ENCODE measurements at regions not wholly inside any gene's neighbourhood (a gene's known extent, or its start where the extent isn't known, plus 50 kb on each side); places are given as distances from the start of the nearest gene placed in this dataset.

DNA sequence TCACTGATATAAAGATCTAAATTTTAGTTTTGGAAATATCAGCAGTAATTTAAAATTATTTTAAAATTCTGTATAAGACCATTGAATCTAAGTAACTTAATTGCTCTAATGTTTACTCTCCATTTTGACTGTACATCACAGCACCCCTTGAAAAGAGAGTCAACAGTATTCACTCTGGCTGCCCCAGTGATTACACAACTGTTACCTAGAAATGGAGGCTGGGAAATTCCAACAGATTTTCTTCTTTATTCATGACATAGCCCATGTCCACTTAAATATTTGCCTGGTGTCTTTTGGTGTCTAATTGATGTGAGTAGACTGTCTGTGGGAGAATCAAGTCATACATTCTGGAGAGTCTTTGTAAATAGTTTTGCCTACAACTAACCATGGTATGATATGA lies 301.8 kb upstream of the CDH6 start:
- Histone ChIP-seq H3K4ac (ENCODE audit: low read depth in 1 of 2, low read length in 2 of 2) (no peak overlapping the region), H3K9ac (ENCODE audit: low read length) (no peak overlapping the region), H3K9me3 (ENCODE audit: control insufficient read depth, low read length) (no peaks in the 10 kb centered on the region), H3K4me1 (ENCODE audit: control insufficient read depth, insufficient read depth, low read depth, low read length) (no peaks in the 10 kb centered on the region), H2AFZ (ENCODE audit: low read depth, low read length) (no peak overlapping the region), H3K23ac (ENCODE audit: low read length in 2 of 2) (no peak overlapping the region), H2BK12ac (ENCODE audit: low read length in 2 of 2) (no peak overlapping the region), H3K27ac (ENCODE audit: low read length, poor library complexity, severe bottlenecking) (no peak overlapping the region), H3K4me2 (ENCODE audit: low read length, poor library complexity, severe bottlenecking) (no peak overlapping the region), H3K18ac (ENCODE audit: low read depth in 1 of 2, low read length in 2 of 2) (no peak overlapping the region), H2BK5ac (ENCODE audit: low read depth, low read length, poor library complexity, severe bottlenecking) (no peak overlapping the region), H4K91ac (ENCODE audit: low read length) (no peak overlapping the region), H2BK120ac (ENCODE audit: low read depth, low read length) (no peak overlapping the region), H2AK5ac (ENCODE audit: low read length, severe bottlenecking) (no peak overlapping the region), H3K14ac (ENCODE audit: low read length in 2 of 2) (no peak overlapping the region), H4K8ac (ENCODE audit: low read length) (no peak overlapping the region), H3K36me3 (ENCODE audit: control insufficient read depth in 1 of 2, insufficient read depth in 2 of 2, low read depth in 1 of 2, low read length in 2 of 2) (no peaks in the 10 kb centered on the region), H2BK15ac (ENCODE audit: low read depth, poor library complexity, severe bottlenecking) (no peak overlapping the region), H3K27me3 (ENCODE audit: control insufficient read depth in 1 of 2, insufficient read depth in 1 of 2, low read length in 2 of 2) (no peaks in the 10 kb centered on the region), H3K4me3 (ENCODE audit: insufficient read depth in 1 of 2, low read depth in 1 of 2, low read length in 2 of 2) (no peak overlapping the region), H3K79me1 (replicated peaks; ENCODE audit: low read length, poor library complexity, severe bottlenecking) (no peaks in the 10 kb centered on the region)
- DNase-seq = no peak

DNA sequence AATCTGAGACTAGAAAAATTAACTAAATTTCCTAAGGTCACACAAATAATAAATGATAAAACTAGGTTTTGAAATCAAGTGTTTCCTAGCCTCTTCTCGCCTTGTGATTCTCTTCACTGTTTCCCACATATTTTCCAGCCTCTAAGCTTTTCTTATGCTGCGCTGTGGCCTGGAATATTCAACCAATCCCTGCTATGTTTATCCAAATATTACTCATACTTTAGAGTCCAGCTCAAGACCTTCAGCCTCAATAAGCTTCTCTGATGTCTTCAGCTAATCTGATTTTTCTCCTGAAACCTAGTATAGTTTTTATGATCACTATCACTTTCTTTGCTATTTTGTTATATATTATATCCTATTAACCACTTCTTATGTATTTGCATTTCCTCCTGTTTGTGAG lies 303.1 kb upstream of the CDH6 start:
- WGBS = 28% methylated on average over 2 of the region's 2 CpGs
- Histone ChIP-seq H3K14ac (ENCODE audit: low read length in 2 of 2) (no peak overlapping the region), H3K9ac (ENCODE audit: low read length) (no peak overlapping the region), H3K27me3 (ENCODE audit: control insufficient read depth in 1 of 2, insufficient read depth in 1 of 2, low read length in 2 of 2) (no peaks in the 10 kb centered on the region), H2BK5ac (ENCODE audit: low read depth, low read length, poor library complexity, severe bottlenecking) (no peak overlapping the region), H3K9me3 (ENCODE audit: control insufficient read depth, low read length) (no peaks in the 10 kb centered on the region), H4K91ac (ENCODE audit: low read length) (no peak overlapping the region), H3K4me1 (ENCODE audit: control insufficient read depth, insufficient read depth, low read depth, low read length) (no peaks in the 10 kb centered on the region), H3K4me3 (ENCODE audit: insufficient read depth in 1 of 2, low read depth in 1 of 2, low read length in 2 of 2) (no peak overlapping the region), H2BK15ac (ENCODE audit: low read depth, poor library complexity, severe bottlenecking) (no peak overlapping the region), H2AK5ac (ENCODE audit: low read length, severe bottlenecking) (no peak overlapping the region), H4K8ac (ENCODE audit: low read length) (no peak overlapping the region), H3K79me1 (replicated peaks; ENCODE audit: low read length, poor library complexity, severe bottlenecking) (no peaks in the 10 kb centered on the region), H3K18ac (ENCODE audit: low read depth in 1 of 2, low read length in 2 of 2) (no peak overlapping the region), H3K4me2 (ENCODE audit: low read length, poor library complexity, severe bottlenecking) (no peak overlapping the region), H3K23ac (ENCODE audit: low read length in 2 of 2) (no peak overlapping the region), H3K27ac (ENCODE audit: low read length, poor library complexity, severe bottlenecking) (no peak overlapping the region), H2BK12ac (ENCODE audit: low read length in 2 of 2) (no peak overlapping the region), H3K4ac (ENCODE audit: low read depth in 1 of 2, low read length in 2 of 2) (no peak overlapping the region), H3K36me3 (ENCODE audit: control insufficient read depth in 1 of 2, insufficient read depth in 2 of 2, low read depth in 1 of 2, low read length in 2 of 2) (no peaks in the 10 kb centered on the region), H2BK120ac (ENCODE audit: low read depth, low read length) (no peak overlapping the region), H2AFZ (ENCODE audit: low read depth, low read length) (no peak overlapping the region)
- DNase-seq = no peak

DNA sequence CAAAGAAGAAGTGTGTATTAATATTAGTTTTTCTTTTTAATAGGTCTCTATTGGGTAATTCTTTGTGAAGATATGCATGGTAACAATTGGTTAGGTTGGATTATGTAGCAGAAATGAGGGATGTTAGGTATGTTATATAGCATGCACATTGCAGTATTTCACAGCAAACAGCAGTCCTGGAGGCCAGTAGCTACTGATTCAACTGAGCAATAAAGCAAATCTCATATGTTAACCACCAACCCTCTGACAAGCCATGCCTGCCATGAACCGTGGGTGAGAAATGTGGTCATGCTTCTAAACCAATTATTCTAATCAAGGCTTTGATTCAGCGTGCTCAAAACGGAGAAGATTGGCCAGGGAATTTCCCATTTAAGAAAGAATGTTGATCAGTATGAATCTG lies 313.0 kb upstream of the CDH6 start:
- Histone ChIP-seq H3K9me3 (ENCODE audit: control insufficient read depth, low read length) (no peaks in the 10 kb centered on the region), H2BK120ac (ENCODE audit: low read depth, low read length) (no peak overlapping the region), H3K23ac (ENCODE audit: low read length in 2 of 2) (no peak overlapping the region), H3K27me3 (ENCODE audit: control insufficient read depth in 1 of 2, insufficient read depth in 1 of 2, low read length in 2 of 2) (no peaks in the 10 kb centered on the region), H3K27ac (ENCODE audit: low read length, poor library complexity, severe bottlenecking) (no peak overlapping the region), H3K9ac (ENCODE audit: low read length) (no peak overlapping the region), H2AK5ac (ENCODE audit: low read length, severe bottlenecking) (no peak overlapping the region), H3K4me2 (ENCODE audit: low read length, poor library complexity, severe bottlenecking) (no peak overlapping the region), H3K4me3 (ENCODE audit: insufficient read depth in 1 of 2, low read depth in 1 of 2, low read length in 2 of 2) (no peak overlapping the region), H4K91ac (ENCODE audit: low read length) (no peak overlapping the region), H2AFZ (ENCODE audit: low read depth, low read length) (no peak overlapping the region), H3K4me1 (ENCODE audit: control insufficient read depth, insufficient read depth, low read depth, low read length) (no peaks in the 10 kb centered on the region), H3K79me1 (replicated peaks; ENCODE audit: low read length, poor library complexity, severe bottlenecking) (no peaks in the 10 kb centered on the region), H3K18ac (ENCODE audit: low read depth in 1 of 2, low read length in 2 of 2) (no peak overlapping the region), H2BK15ac (ENCODE audit: low read depth, poor library complexity, severe bottlenecking) (no peak overlapping the region), H2BK5ac (ENCODE audit: low read depth, low read length, poor library complexity, severe bottlenecking) (no peak overlapping the region), H3K14ac (ENCODE audit: low read length in 2 of 2) (no peak overlapping the region), H3K36me3 (ENCODE audit: control insufficient read depth in 1 of 2, insufficient read depth in 2 of 2, low read depth in 1 of 2, low read length in 2 of 2) (no peaks in the 10 kb centered on the region), H3K4ac (ENCODE audit: low read depth in 1 of 2, low read length in 2 of 2) (no peak overlapping the region), H4K8ac (ENCODE audit: low read length) (no peak overlapping the region), H2BK12ac (ENCODE audit: low read length in 2 of 2) (no peak overlapping the region)
- 52% methylated on average over 2 of the region's 3 CpGs for WGBS
- DNase-seq = no peak

DNA sequence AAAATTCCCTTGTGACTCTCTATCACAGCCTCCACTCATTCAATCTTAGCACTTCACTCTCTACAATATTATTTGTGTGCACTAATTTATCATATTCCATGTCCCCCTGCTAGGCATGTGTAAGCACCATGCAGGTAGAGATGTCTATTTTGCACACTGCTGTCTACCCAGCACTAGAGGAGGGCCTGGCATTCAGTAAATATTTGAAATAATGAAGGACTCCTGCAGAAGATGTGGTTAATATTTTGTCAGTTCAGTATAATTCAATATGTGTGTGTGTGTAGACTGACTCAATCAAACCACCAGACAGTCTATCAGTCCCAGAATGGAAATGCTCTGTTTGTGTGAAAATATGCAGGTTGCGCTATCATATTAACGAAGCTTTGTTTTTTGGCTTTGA lies 313.6 kb upstream of the CDH6 start:
- no peak overlapping the region for H3K9ac ChIP-seq (ENCODE audit: low read length)
- no peak overlapping the region for H3K14ac ChIP-seq (ENCODE audit: low read length in 2 of 2)
- no peak overlapping the region for H4K8ac ChIP-seq (ENCODE audit: low read length)
- no peak overlapping the region for H2BK120ac ChIP-seq (ENCODE audit: low read depth, low read length)
- H3K23ac ChIP-seq (ENCODE audit: low read length in 2 of 2) = no peak overlapping the region
- H3K79me1 ChIP-seq (replicated peaks; ENCODE audit: low read length, poor library complexity, severe bottlenecking) = no peaks in the 10 kb centered on the region
- no peak overlapping the region for H2BK15ac ChIP-seq (ENCODE audit: low read depth, poor library complexity, severe bottlenecking)
- no peak overlapping the region for H2BK5ac ChIP-seq (ENCODE audit: low read depth, low read length, poor library complexity, severe bottlenecking)
- H2BK12ac ChIP-seq (ENCODE audit: low read length in 2 of 2) = no peak overlapping the region
- H2AFZ ChIP-seq (ENCODE audit: low read depth, low read length) = no peak overlapping the region
- WGBS = no CpG with 5 or more reads among the region's 2 CpGs
- no peak overlapping the region for H3K27ac ChIP-seq (ENCODE audit: low read length, poor library complexity, severe bottlenecking)
- no peaks in the 10 kb centered on the region for H3K4me1 ChIP-seq (ENCODE audit: control insufficient read depth, insufficient read depth, low read depth, low read length)
- no peaks in the 10 kb centered on the region for H3K36me3 ChIP-seq (ENCODE audit: control insufficient read depth in 1 of 2, insufficient read depth in 2 of 2, low read depth in 1 of 2, low read length in 2 of 2)
- no peak overlapping the region for H3K4me3 ChIP-seq (ENCODE audit: insufficient read depth in 1 of 2, low read depth in 1 of 2, low read length in 2 of 2)
- no peak overlapping the region for H2AK5ac ChIP-seq (ENCODE audit: low read length, severe bottlenecking)
- H3K4me2 ChIP-seq (ENCODE audit: low read length, poor library complexity, severe bottlenecking) = no peak overlapping the region
- no peaks in the 10 kb centered on the region for H3K27me3 ChIP-seq (ENCODE audit: control insufficient read depth in 1 of 2, insufficient read depth in 1 of 2, low read length in 2 of 2)
- no peak for DNase-seq
- H3K4ac ChIP-seq (ENCODE audit: low read depth in 1 of 2, low read length in 2 of 2) = no peak overlapping the region
- H3K18ac ChIP-seq (ENCODE audit: low read depth in 1 of 2, low read length in 2 of 2) = no peak overlapping the region
- no peak overlapping the region for H4K91ac ChIP-seq (ENCODE audit: low read length)
- no peaks in the 10 kb centered on the region for H3K9me3 ChIP-seq (ENCODE audit: control insufficient read depth, low read length)
